Activated CD4-positive, CD25-positive, alpha-beta regulatory T cell treated with anti-CD3 and anti-CD28 coated beads, Interleukin-2, amount 50 U/mL, for 24 hours (primary cell): ENCODE measurements at regions not wholly inside any gene's neighbourhood (a gene's known extent, or its start where the extent isn't known, plus 50 kb on each side); places are given as distances from the start of the nearest gene placed in this dataset.
"Not testable (repeated sequence)": the region's sequence is repeated elsewhere in the genome, so short reads cannot be mapped to it uniquely, and the experiment has no call there.

Experiments
- ATAC-seq, 2 donors: fragments of 150-1000 bp; cut with Tn5 transposase; one replicate each; pipeline ENCODE4 v1.10.0; 2021; ENCODE audit warnings: mild to moderate bottlenecking in 1 of 2, moderate library complexity in 1 of 2

DNA sequence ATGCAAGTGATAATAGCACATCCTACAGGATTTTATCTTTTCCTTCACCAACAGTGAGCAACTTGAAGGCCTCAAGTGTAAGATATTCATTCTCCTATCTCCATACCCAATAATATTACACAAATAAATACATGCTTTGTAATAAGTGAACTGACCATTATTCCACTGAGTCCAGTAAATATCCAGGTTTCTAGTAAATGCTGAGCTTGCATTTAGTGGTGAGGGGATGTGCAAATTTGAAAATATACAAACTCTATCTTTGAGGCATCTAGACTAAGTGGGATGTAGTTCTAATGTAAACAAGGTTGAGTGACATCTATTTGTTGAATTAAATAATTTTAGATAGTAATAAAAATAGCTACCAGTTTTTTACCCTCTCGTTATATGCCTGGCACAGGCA is 587.6 kb upstream of the IL12A start:
- no peak for ATAC-seq

- not testable (repeated sequence) for ATAC-seq
Measured at GRCh38 chr3:159409711-159410110, 578.9 kb upstream of the IL12A start.

- ATAC-seq: no peak
Measured at GRCh38 chr3:159413319-159413718, 575.3 kb upstream of the IL12A start.

DNA sequence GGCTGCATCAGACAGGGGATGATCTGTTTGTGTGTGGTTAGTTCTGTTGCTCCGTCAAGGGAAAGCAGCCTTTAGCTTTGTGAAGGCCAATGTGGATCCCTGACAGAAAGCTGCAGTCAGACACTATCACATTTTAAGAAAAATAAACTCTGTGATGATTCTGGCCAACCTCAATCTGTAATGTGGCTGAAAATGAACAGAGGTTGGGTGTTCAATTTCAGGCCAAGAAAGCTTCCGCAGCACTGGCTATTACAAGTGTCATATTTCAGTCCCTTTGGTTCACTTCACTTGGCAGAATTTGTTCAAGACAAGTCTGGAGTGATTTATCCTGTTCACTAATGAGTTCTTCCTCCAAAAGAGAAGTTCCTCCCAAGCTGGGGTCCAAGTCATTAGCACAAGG is 571.8 kb upstream of the IL12A start:
- no peak for ATAC-seq

DNA sequence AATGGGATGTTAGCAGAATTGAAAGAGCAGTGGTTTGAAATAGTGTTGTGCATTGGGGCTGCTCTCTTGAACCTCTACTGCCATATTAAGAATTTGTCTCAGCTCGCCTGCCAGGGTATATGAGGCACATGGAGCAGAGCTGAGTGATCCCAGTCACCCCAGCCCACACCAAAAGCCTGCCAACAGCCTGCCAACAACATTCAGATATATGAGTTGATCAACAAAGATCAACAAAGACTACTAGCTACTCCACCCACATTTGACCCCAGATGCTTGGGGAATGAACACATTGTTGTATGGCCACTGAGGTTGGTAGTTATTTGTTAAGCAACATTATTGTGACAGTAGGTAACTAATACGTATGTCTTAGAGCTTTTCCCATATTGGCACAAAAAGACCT is 570.9 kb upstream of the IL12A start:
- no peak for ATAC-seq

- no peak for ATAC-seq
Measured at GRCh38 chr3:159418571-159419526, 569.8 kb upstream of the IL12A start.

DNA sequence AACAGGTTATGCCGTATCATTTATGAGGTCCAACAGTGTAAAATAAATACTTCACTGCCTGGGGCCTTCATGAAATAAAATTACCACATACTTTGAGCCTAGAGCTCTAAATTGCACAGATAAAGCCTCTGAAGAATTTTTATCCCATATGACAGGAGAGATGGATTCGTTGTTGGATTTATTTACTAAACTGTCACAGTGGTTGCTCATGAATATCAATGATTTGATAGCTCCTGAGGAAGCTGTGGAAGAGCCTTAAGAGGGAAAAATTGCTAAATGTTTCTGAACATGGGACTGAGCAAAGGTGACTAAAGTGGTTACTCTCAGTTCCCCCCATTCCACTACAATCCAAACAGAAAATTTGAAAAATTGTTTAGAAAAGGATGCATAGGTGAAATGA is 558.9 kb upstream of the IL12A start:
- ATAC-seq: no peak

DNA sequence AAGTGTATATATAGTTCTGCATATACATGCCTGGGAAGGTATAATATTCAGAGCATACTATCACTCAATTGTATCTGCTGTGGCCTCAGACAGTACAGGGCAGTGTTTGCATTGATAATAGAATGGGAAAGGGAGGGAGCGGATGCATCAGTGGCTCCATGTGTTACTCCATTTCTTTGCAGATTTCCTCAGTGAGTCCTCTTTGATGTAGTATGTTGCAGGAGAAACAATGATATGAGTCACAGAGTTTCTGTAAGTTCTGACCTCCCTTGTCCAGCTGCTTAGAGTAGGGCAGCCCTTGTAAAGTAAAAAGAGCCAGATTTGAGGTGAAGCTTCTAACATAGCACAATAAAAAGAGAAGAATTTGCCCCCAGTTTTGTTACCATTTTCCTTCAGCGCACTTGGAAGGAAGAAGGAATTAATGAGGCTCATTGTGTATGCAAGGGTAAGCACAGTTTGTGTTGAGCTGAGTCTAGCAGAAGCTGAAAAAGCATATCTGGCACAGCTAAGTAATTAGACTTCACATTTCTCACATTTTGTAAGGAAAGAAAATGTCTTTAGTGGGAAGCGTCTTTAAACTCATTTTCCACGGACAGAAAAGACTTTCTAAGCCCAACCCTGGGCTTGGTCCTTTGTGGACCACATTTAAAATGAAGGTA is 555.8 kb upstream of the IL12A start:
- ATAC-seq: no peak

GRCh38 chr3:159439346-159439745 is 549.3 kb upstream of the IL12A start:
- no peak for ATAC-seq

DNA sequence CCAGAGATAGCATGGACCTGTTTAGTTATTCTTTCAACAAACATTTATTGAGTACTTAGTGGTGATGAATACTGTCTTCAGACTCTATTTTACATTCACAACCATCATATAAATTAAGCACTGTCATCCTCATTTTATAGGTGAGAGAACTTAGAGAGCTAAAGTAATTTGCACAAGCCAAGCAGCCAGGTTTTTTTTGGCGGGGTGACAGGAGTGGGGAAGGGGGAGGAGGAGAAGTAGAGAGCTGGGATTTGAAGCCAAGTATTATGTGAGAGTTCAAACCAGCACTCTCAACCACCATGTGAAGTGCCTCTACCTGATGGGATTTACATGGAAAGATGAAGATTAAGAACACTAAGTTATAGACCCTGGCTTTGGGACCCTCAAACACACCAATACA is 547.4 kb upstream of the IL12A start:
- no peak for ATAC-seq

- no peak for ATAC-seq
Measured at GRCh38 chr3:159443266-159443665, 545.4 kb upstream of the IL12A start.

GRCh38 chr3:159447841-159448240 is 540.8 kb upstream of the IL12A start:
- ATAC-seq: no peak

DNA sequence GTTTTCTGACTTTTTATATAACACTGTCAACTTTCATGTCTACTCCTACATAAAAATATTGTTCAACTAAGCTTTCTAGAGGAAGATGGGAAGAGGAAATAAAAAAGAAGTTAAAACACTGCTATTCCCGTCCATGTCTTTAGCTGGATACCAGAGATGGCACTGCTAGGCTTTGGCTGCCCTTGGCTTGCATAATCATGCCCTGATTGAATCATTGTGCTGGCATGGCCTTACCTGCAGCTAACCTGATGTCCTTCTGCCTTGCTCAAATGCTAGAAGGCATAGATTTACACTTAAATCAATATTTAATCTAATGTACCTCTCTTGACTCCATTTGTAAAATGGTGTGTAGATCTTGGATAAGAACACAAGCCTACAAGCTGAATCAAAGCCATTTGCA is 539.7 kb upstream of the IL12A start:
- ATAC-seq: no peak

- ATAC-seq: no peak
Measured at GRCh38 chr3:159451067-159451466, 537.6 kb upstream of the IL12A start.

GRCh38 chr3:159451482-159451881 is 537.2 kb upstream of the IL12A start:
- ATAC-seq: no peak

GRCh38 chr3:159453036-159453435 is 535.6 kb upstream of the IL12A start:
- no peak for ATAC-seq

GRCh38 chr3:159453945-159454344 is 534.7 kb upstream of the IL12A start:
- ATAC-seq: no peak

DNA sequence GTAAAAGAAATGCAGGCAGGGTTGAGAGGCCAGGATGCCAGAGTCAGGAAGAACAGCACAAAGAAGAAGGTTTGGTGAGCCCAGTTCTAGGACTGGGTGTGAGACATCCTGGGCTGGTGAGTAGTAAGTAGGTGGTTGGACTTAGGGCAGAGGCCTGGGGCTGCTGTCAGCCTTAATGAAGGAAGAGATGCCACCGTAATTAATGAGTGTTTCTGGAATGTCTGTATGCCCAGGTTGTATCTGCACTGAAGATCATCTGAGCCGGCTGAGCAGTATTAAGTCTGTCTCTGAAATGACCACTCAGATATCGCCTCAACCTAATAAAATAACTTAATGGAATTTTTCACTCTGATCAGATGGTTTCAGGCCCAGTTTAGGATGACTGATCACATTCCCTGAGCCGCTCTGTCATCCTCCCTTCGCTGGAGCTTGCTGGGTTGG is 532.9 kb upstream of the IL12A start:
- no peak for ATAC-seq

DNA sequence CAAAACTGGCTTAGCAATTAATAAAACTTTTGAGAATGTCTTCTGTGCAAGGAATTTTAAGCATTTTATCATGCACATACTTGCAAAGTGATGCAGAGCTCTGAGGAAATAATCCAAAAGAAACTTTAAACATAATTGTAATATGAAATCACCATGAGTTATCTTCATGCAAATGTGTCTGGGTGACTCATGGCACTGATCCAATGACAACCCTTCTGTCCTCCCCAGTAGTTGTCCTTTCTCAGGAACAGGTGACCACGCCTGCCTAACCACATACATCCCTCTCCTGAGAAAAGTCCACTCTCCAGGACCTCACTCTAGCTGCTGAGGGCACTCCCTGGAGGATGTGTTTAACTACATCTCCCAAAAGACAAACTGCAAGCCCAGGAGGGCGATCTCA is 530.6 kb upstream of the IL12A start:
- ATAC-seq: no peak

- no peak for ATAC-seq
Measured at GRCh38 chr3:159458982-159459381, 529.7 kb upstream of the IL12A start.

- no peak for ATAC-seq
Measured at GRCh38 chr3:159472611-159473010, 516.0 kb upstream of the IL12A start.

DNA sequence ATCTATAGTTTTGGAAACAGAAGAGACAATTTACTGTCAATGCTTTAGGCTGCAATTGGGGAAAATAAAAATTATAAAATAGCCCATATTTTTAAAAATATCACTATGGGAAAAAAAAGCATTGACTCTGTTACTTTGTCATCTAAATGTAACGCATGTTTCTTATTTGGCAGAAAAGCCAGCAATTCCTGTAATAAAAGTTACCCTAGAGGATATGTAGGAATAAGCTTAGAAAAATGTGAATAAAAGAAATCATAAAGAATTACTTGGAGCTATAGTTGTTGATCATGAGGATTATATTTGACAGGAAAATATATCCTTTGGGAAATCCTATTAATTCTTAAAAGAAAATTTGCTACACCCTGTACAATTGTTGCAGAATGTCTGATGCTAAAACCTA is 515.4 kb upstream of the IL12A start:
- ATAC-seq: no peak

- no peak for ATAC-seq
Measured at GRCh38 chr3:159480046-159480445, 508.6 kb upstream of the IL12A start.
